ENCODE measurements at regions not wholly inside any gene's neighbourhood (a gene's known extent, or its start where the extent isn't known, plus 50 kb on each side); places are given as distances from the start of the nearest gene placed in this dataset.

GRCh38 chr4:1575418-1576303, 108.5 kb downstream of the FAM53A start:
- TF ChIP-seq CTCF (IDR thresholded peaks at IDR 0.05; ENCODE audit: insufficient read depth, low read length) (no peak), SPI1 (IDR thresholded peaks at IDR 0.05; ENCODE audit: borderline replicate concordance, low read depth) (no peak), POLR2AphosphoS5 (IDR thresholded peaks at IDR 0.05; ENCODE audit: low read depth) (no peak), GABPA (IDR thresholded peaks at IDR 0.05; ENCODE audit: low read depth) (no peak), REST (IDR thresholded peaks at IDR 0.05; ENCODE audit: insufficient replicate concordance, low read depth) (no peak)
- Histone ChIP-seq H3K4me3 (replicated peaks; ENCODE audit: insufficient read depth, low read length) (no peak overlapping the region), H3K27me3 (ENCODE audit: insufficient read depth, poor library complexity, severe bottlenecking) (no peaks in the 10 kb centered on the region), H3K27ac (replicated peaks) (no peak overlapping the region)
- DNase-seq (ENCODE audit: low read depth in 1 of 2, low spot score in 1 of 2): no peak

- no peak for DNase-seq (ENCODE audit: low read depth in 1 of 2, low spot score in 1 of 2)
- H3K4me3 ChIP-seq (replicated peaks; ENCODE audit: insufficient read depth, low read length): no peak overlapping the region
- TF ChIP-seq REST (IDR thresholded peaks at IDR 0.05; ENCODE audit: insufficient replicate concordance, low read depth): no peak
- no peak for TF ChIP-seq POLR2AphosphoS5 (IDR thresholded peaks at IDR 0.05; ENCODE audit: low read depth)
- no peak for TF ChIP-seq SPI1 (IDR thresholded peaks at IDR 0.05; ENCODE audit: borderline replicate concordance, low read depth)
- no peak for TF ChIP-seq CTCF (IDR thresholded peaks at IDR 0.05; ENCODE audit: insufficient read depth, low read length)
- no peak for TF ChIP-seq GABPA (IDR thresholded peaks at IDR 0.05; ENCODE audit: low read depth)
- peaks cover 2% of the 10 kb centered on the region for H3K27me3 ChIP-seq (ENCODE audit: insufficient read depth, poor library complexity, severe bottlenecking)
- H3K27ac ChIP-seq (replicated peaks): no peak overlapping the region
Observed at GRCh38 chr4:1574601-1575417, 109.3 kb downstream of the FAM53A start.

GRCh38 chr4:1573830-1574459, 110.2 kb downstream of the FAM53A start:
- DNase-seq (ENCODE audit: low read depth in 1 of 2, low spot score in 1 of 2): no peak
- Histone ChIP-seq H3K27ac (replicated peaks) (no peak overlapping the region), H3K27me3 (ENCODE audit: insufficient read depth, poor library complexity, severe bottlenecking) (peaks cover 2% of the 10 kb centered on the region), H3K4me3 (replicated peaks; ENCODE audit: insufficient read depth, low read length) (no peak overlapping the region)
- TF ChIP-seq CTCF (IDR thresholded peaks at IDR 0.05; ENCODE audit: insufficient read depth, low read length) (no peak), POLR2AphosphoS5 (IDR thresholded peaks at IDR 0.05; ENCODE audit: low read depth) (no peak), REST (IDR thresholded peaks at IDR 0.05; ENCODE audit: insufficient replicate concordance, low read depth) (no peak), GABPA (IDR thresholded peaks at IDR 0.05; ENCODE audit: low read depth) (no peak), SPI1 (IDR thresholded peaks at IDR 0.05; ENCODE audit: borderline replicate concordance, low read depth) (no peak)
